ENCODE measurements at regions not wholly inside any gene's neighbourhood (a gene's known extent, or its start where the extent isn't known, plus 50 kb on each side); places are given as distances from the start of the nearest gene placed in this dataset.

DNA sequence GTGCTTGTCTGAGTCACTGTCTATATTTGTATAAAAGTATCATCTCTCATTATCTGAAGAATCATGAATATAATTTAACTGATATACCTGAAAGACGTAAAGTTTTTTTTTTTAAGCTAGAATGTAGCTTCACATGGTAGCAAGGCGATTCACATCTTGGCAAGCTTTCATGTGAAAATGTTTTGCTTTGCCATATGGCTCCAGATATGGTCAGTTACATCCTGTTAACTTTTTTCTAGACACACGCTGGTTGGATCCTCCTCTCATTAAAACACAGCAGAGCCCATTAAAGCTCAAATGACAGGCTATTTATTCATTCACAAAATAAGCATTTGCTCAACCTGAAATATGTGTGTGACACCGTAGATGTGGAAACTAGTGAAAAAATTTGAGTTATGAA, 412.8 kb downstream of the KIF2B start:
- no peaks in the 10 kb centered on the region for H3K4me1 Mint-ChIP-seq (ENCODE audit: insufficient read depth, unreplicated experiment)
- BruUV-seq (replicated peaks) = no TSS peak

DNA sequence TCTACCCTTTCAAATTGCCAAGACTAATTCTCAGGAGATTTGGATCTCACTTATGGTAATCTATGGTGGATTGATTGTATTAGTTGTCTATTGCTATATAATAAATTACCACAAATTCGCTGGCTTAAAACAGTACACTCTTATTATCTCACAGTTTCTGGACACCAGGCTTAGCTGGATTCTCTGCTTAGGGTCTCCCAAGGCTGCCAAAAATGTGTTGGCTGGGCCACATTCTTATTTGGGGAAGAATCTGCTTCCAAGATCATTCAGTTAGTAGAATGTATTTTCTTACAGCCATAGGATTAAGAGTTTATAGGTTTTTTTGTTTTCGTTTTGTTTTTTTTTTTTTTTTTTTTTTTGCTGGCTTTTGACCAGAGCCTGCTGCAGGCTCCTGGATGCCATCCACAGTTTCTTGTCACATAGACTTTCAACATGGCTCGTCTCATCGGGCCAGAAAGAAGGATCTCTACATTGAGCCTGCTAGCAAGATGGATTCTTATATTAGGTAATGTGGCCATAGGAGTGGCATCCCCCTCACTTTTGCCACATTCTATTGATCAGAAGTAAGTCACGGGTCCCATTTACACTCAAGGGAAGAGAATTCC, 415.3 kb downstream of the KIF2B start:
- H3K27me3 Mint-ChIP-seq (ENCODE audit: insufficient read depth, unreplicated experiment) = no peaks in the 10 kb centered on the region
- POLR2A ChIA-PET = no interaction called here
- no peaks in the 10 kb centered on the region for H3K36me3 Mint-ChIP-seq (ENCODE audit: insufficient read depth, unreplicated experiment)
- peaks cover 10% of the 10 kb centered on the region for H3K9me3 Mint-ChIP-seq (ENCODE audit: unreplicated experiment)
- H3K4me1 Mint-ChIP-seq (ENCODE audit: insufficient read depth, unreplicated experiment) = no peaks in the 10 kb centered on the region
- no peak overlapping the region for H3K27ac Mint-ChIP-seq (ENCODE audit: low read depth, unreplicated experiment)
- intact Hi-C loops (cut with micrococcal nuclease) = no loop called here
- TF ChIP-seq CTCF (IDR thresholded peaks at IDR 0.05; ENCODE audit: unreplicated experiment) = no peak
- BruUV-seq (replicated peaks) = no TSS peak
- no peak for DNase-seq (ENCODE audit: unreplicated experiment)
- no peak overlapping the region for H3K4me3 Mint-ChIP-seq (ENCODE audit: unreplicated experiment)
- CTCF ChIA-PET = no interaction called here

More for the DNA sequence above, 412.8 kb downstream of the KIF2B start:
- H3K9me3 Mint-ChIP-seq (ENCODE audit: unreplicated experiment) = no peaks in the 10 kb centered on the region
- DNase-seq (ENCODE audit: unreplicated experiment) = no peak
- no peaks in the 10 kb centered on the region for H3K36me3 Mint-ChIP-seq (ENCODE audit: insufficient read depth, unreplicated experiment)
- no peak overlapping the region for H3K4me3 Mint-ChIP-seq (ENCODE audit: unreplicated experiment)
- H3K27me3 Mint-ChIP-seq (ENCODE audit: insufficient read depth, unreplicated experiment) = no peaks in the 10 kb centered on the region
- ChIA-PET POLR2A (no interaction called here), CTCF (no interaction called here)
- intact Hi-C loops (cut with micrococcal nuclease) = no loop called here
- H3K27ac Mint-ChIP-seq (ENCODE audit: low read depth, unreplicated experiment) = no peak overlapping the region
- TF ChIP-seq CTCF (IDR thresholded peaks at IDR 0.05; ENCODE audit: unreplicated experiment) = no peak

DNA sequence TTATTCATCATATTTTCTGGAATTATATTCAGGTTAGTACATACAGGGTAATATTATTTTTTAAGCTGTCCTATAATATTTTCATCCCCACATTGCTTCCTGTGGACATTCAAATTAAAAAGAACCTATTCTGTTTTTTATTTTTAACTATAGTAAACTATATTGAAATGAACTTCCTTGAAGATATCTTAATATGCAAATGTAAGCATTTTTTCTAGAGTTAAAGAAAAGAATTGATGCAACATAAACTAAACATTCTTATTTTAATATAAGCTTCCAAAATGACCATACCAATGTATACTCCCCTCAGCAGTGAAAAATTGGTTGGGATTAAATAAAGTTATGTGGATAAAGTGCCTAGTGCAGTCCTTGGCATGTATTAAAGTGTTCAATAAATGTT, 416.6 kb downstream of the KIF2B start:
- intact Hi-C loops (cut with micrococcal nuclease) = no loop called here
- no peaks in the 10 kb centered on the region for H3K4me1 Mint-ChIP-seq (ENCODE audit: insufficient read depth, unreplicated experiment)
- H3K9me3 Mint-ChIP-seq (ENCODE audit: unreplicated experiment) = peaks cover 22% of the 10 kb centered on the region
- H3K27me3 Mint-ChIP-seq (ENCODE audit: insufficient read depth, unreplicated experiment) = no peaks in the 10 kb centered on the region
- H3K4me3 Mint-ChIP-seq (ENCODE audit: unreplicated experiment) = no peak overlapping the region
- BruUV-seq (replicated peaks) = no TSS peak
- CTCF ChIA-PET = no interaction called here
- no peak overlapping the region for H3K27ac Mint-ChIP-seq (ENCODE audit: low read depth, unreplicated experiment)
- no peaks in the 10 kb centered on the region for H3K36me3 Mint-ChIP-seq (ENCODE audit: insufficient read depth, unreplicated experiment)
- POLR2A ChIA-PET = no interaction called here
- no peak for DNase-seq (ENCODE audit: unreplicated experiment)
- TF ChIP-seq CTCF (IDR thresholded peaks at IDR 0.05; ENCODE audit: unreplicated experiment) = no peak

- H3K27me3 Mint-ChIP-seq (ENCODE audit: insufficient read depth, unreplicated experiment) = no peaks in the 10 kb centered on the region
- no peaks in the 10 kb centered on the region for H3K4me1 Mint-ChIP-seq (ENCODE audit: insufficient read depth, unreplicated experiment)
- H3K27ac Mint-ChIP-seq (ENCODE audit: low read depth, unreplicated experiment) = no peak overlapping the region
- no peaks in the 10 kb centered on the region for H3K9me3 Mint-ChIP-seq (ENCODE audit: unreplicated experiment)
- no peaks in the 10 kb centered on the region for H3K36me3 Mint-ChIP-seq (ENCODE audit: insufficient read depth, unreplicated experiment)
- no peak for DNase-seq (ENCODE audit: unreplicated experiment)
- no peak overlapping the region for H3K4me3 Mint-ChIP-seq (ENCODE audit: unreplicated experiment)
- intact Hi-C loops (cut with micrococcal nuclease) = no loop called here
- ChIA-PET POLR2A (interaction anchor here (1.4 kb wide), 1 partner anchor 14 kb away, joined by 4 read pairs; no protein-coding TSS in a partner anchor), CTCF (interaction anchor here (1.2 kb wide), 1 partner anchor 14 kb away, joined by 4 read pairs; no protein-coding TSS in a partner anchor)
- no peak for TF ChIP-seq CTCF (IDR thresholded peaks at IDR 0.05; ENCODE audit: unreplicated experiment)
- no TSS peak for BruUV-seq (replicated peaks)
Observed at GRCh38 chr17:54255696-54256095, 433.0 kb downstream of the KIF2B start.

All from MCF 10A (cell line).